Stimulated activated CD8-positive, alpha-beta memory T cell treated with anti-CD3 and anti-CD28 coated beads, Interleukin-12 subunit alpha, Interleukin-12 subunit beta, amount 100 ng/mL, for 1 hour (primary cell): ENCODE measurements at regions not wholly inside any gene's neighbourhood (a gene's known extent, or its start where the extent isn't known, plus 50 kb on each side); places are given as distances from the start of the nearest gene placed in this dataset.

ENCODE experiments used
- DNase-seq: peaks from one replicate; pipeline ENCODE4 v3.0.0-alpha.2; 2020; ENCODE audit warnings: low read depth

GRCh38 chr21:25329227-25329825 lies 278.0 kb downstream of the MRPL39 start:
- DNase-seq, result no peak

GRCh38 chr21:25328736-25329135 lies 278.5 kb downstream of the MRPL39 start:
- DNase-seq, result no peak

- DNase-seq, result no peak
These were observed 281.1 kb downstream of the MRPL39 start for GRCh38 chr21:25326181-25326580.

GRCh38 chr21:25324666-25325065 lies 282.6 kb downstream of the MRPL39 start:
- DNase-seq, result no peak

- DNase-seq, result no peak
These were observed 283.8 kb downstream of the MRPL39 start for GRCh38 chr21:25323356-25323949.

- no peak for DNase-seq
These were observed 293.0 kb downstream of the MRPL39 start for GRCh38 chr21:25314247-25314646.

- DNase-seq, result no peak
These were observed 293.5 kb downstream of the MRPL39 start for GRCh38 chr21:25313829-25314228.

GRCh38 chr21:25307489-25307888 lies 299.8 kb downstream of the MRPL39 start:
- no peak for DNase-seq

GRCh38 chr21:25304611-25305010 lies 302.7 kb downstream of the MRPL39 start:
- DNase-seq, result no peak

GRCh38 chr21:25300632-25301031 lies 306.6 kb downstream of the MRPL39 start:
- no peak for DNase-seq

- DNase-seq, result no peak
These were observed 308.5 kb downstream of the MRPL39 start for GRCh38 chr21:25298512-25299491.

GRCh38 chr21:25297117-25297516 lies 310.2 kb downstream of the MRPL39 start:
- no peak for DNase-seq

GRCh38 chr21:25296252-25296651 lies 311.0 kb downstream of the MRPL39 start:
- no peak for DNase-seq

- DNase-seq, result no peak
These were observed 314.9 kb downstream of the MRPL39 start for GRCh38 chr21:25292396-25292795.

GRCh38 chr21:25283720-25284119 lies 323.6 kb downstream of the MRPL39 start:
- DNase-seq, result no peak

GRCh38 chr21:25281134-25281533 lies 326.1 kb downstream of the MRPL39 start:
- DNase-seq, result no peak

GRCh38 chr21:25280061-25280460 lies 327.2 kb downstream of the MRPL39 start:
- no peak for DNase-seq

- no peak for DNase-seq
These were observed 333.3 kb downstream of the MRPL39 start for GRCh38 chr21:25273959-25274358.

- no peak for DNase-seq
These were observed 352.6 kb downstream of the MRPL39 start for GRCh38 chr21:25254491-25255174.

- DNase-seq, result no peak
These were observed 360.7 kb downstream of the MRPL39 start for GRCh38 chr21:25246546-25246945.

- no peak for DNase-seq
These were observed 362.5 kb downstream of the MRPL39 start for GRCh38 chr21:25244735-25245134.

GRCh38 chr21:25243808-25244207 lies 363.5 kb downstream of the MRPL39 start:
- DNase-seq, result no peak
